NCI-H2171 treated with DMSO at 0.1 percent for 48 hours (cell line): ENCODE measurements at regions not wholly inside any gene's neighbourhood (a gene's known extent, or its start where the extent isn't known, plus 50 kb on each side); places are given as distances from the start of the nearest gene placed in this dataset.
A peak's percentile ranks its signal among the peaks of the same experiment; 100 is the strongest.
"Not testable (repeated sequence)": the region's sequence is repeated elsewhere in the genome, so short reads cannot be mapped to it uniquely, and the experiment has no call there.

Experiments used
- DNase-seq: peaks from one replicate; lab custom pipeline; 2025; lab: John Stamatoyannopoulos, UW

GRCh38 chr1:191346381-191346780, 811.9 kb upstream of the RGS18 start:
- no peak for DNase-seq

GRCh38 chr1:191348328-191348727, 809.9 kb upstream of the RGS18 start:
- DNase-seq, result peak; percentile 19

GRCh38 chr1:191350938-191351337, 807.3 kb upstream of the RGS18 start:
- DNase-seq, result no peak

- DNase-seq, result no peak
Measured at GRCh38 chr1:191358724-191359123, 799.5 kb upstream of the RGS18 start.

GRCh38 chr1:191366686-191367085, 791.6 kb upstream of the RGS18 start:
- no peak for DNase-seq

GRCh38 chr1:191368891-191369654, 789.2 kb upstream of the RGS18 start:
- peak; percentile 20 for DNase-seq

- no peak for DNase-seq
Measured at GRCh38 chr1:191371626-191372025, 786.6 kb upstream of the RGS18 start.

- DNase-seq, result no peak
Measured at GRCh38 chr1:191388283-191388682, 770.0 kb upstream of the RGS18 start.

- DNase-seq, result no peak
Measured at GRCh38 chr1:191396622-191397021, 761.6 kb upstream of the RGS18 start.

GRCh38 chr1:191398551-191398950, 759.7 kb upstream of the RGS18 start:
- DNase-seq, result no peak

- DNase-seq, result no peak
Measured at GRCh38 chr1:191405417-191405816, 752.8 kb upstream of the RGS18 start.

GRCh38 chr1:191414981-191415640, 743.2 kb upstream of the RGS18 start:
- DNase-seq, result no peak

GRCh38 chr1:191419842-191420241, 738.4 kb upstream of the RGS18 start:
- DNase-seq, result no peak

- DNase-seq, result peak; percentile 9
Measured at GRCh38 chr1:191427593-191427992, 730.7 kb upstream of the RGS18 start.

GRCh38 chr1:191432817-191433216, 725.4 kb upstream of the RGS18 start:
- DNase-seq, result no peak

GRCh38 chr1:191438979-191439378, 719.3 kb upstream of the RGS18 start:
- no peak for DNase-seq

- DNase-seq, result not testable (repeated sequence)
Measured at GRCh38 chr1:191448279-191448678, 710.0 kb upstream of the RGS18 start.

GRCh38 chr1:191452586-191452985, 705.7 kb upstream of the RGS18 start:
- no peak for DNase-seq

GRCh38 chr1:191453487-191453886, 704.8 kb upstream of the RGS18 start:
- DNase-seq, result no peak

GRCh38 chr1:191457889-191458288, 700.4 kb upstream of the RGS18 start:
- DNase-seq, result no peak

- DNase-seq, result no peak
Measured at GRCh38 chr1:191460234-191460633, 698.0 kb upstream of the RGS18 start.

- no peak for DNase-seq
Measured at GRCh38 chr1:191483988-191484387, 674.3 kb upstream of the RGS18 start.

GRCh38 chr1:191490303-191490702, 668.0 kb upstream of the RGS18 start:
- no peak for DNase-seq

GRCh38 chr1:191495040-191495439, 663.2 kb upstream of the RGS18 start:
- DNase-seq, result no peak
